PC-9 (cell line): ENCODE measurements at regions not wholly inside any gene's neighbourhood (a gene's known extent, or its start where the extent isn't known, plus 50 kb on each side); places are given as distances from the start of the nearest gene placed in this dataset.

Source experiments
- EZH2 ChIP-seq: fragments of 200-600 bp; sonication (generic); IDR thresholded peaks from 2 replicates; pipeline ENCODE4 v1.8.0; 2017; ENCODE audit warnings: antibody characterized with exemption, low read depth
- TF ChIP-seq, protein P1 (sequence below): fragments of 200-600 bp; sonication (generic); conservative IDR thresholded peaks from 2 replicates; pipeline ENCODE4 v1.6.1; 2017; ENCODE audit warnings: mixed run types, antibody characterized with exemption, mild to moderate bottlenecking, moderate library complexity

- TF ChIP-seq EZH2, result no peak
- TF ChIP-seq, protein P1, sequence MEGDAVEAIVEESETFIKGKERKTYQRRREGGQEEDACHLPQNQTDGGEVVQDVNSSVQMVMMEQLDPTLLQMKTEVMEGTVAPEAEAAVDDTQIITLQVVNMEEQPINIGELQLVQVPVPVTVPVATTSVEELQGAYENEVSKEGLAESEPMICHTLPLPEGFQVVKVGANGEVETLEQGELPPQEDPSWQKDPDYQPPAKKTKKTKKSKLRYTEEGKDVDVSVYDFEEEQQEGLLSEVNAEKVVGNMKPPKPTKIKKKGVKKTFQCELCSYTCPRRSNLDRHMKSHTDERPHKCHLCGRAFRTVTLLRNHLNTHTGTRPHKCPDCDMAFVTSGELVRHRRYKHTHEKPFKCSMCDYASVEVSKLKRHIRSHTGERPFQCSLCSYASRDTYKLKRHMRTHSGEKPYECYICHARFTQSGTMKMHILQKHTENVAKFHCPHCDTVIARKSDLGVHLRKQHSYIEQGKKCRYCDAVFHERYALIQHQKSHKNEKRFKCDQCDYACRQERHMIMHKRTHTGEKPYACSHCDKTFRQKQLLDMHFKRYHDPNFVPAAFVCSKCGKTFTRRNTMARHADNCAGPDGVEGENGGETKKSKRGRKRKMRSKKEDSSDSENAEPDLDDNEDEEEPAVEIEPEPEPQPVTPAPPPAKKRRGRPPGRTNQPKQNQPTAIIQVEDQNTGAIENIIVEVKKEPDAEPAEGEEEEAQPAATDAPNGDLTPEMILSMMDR, result no peak
These were observed 614.6 kb upstream of the SMIM31 start for GRCh38 chr4:164139291-164139690.
